EH (cell line): ENCODE measurements at regions not wholly inside any gene's neighbourhood (a gene's known extent, or its start where the extent isn't known, plus 50 kb on each side); places are given as distances from the start of the nearest gene placed in this dataset.

Source experiments
- DNase-seq: peaks from one replicate; pipeline ENCODE4 v3.0.0-alpha.2; 2015; ENCODE audit warnings: low read depth

- no peak for DNase-seq
These were observed 360.9 kb downstream of the GPAM start for GRCh38 chr10:111822661-111823060.

GRCh38 chr10:111824128-111824527 is 359.4 kb downstream of the GPAM start:
- DNase-seq: no peak

- no peak for DNase-seq
These were observed 353.2 kb downstream of the GPAM start for GRCh38 chr10:111830359-111830758.

- DNase-seq: no peak
These were observed 352.5 kb downstream of the GPAM start for GRCh38 chr10:111831058-111831457.

- DNase-seq: no peak
These were observed 350.3 kb downstream of the GPAM start for GRCh38 chr10:111833251-111833650.

- DNase-seq: peak; percentile 21
These were observed 348.0 kb downstream of the GPAM start for GRCh38 chr10:111835574-111835973.

- DNase-seq: no peak
These were observed 347.5 kb downstream of the GPAM start for GRCh38 chr10:111836064-111836463.

- DNase-seq: no peak
These were observed 347.0 kb downstream of the GPAM start for GRCh38 chr10:111836571-111836970.

- no peak for DNase-seq
These were observed 346.5 kb downstream of the GPAM start for GRCh38 chr10:111837086-111837485.

GRCh38 chr10:111837985-111838384 is 345.6 kb downstream of the GPAM start:
- DNase-seq: no peak

- DNase-seq: no peak
These were observed 343.0 kb downstream of the GPAM start for GRCh38 chr10:111840546-111840945.

- no peak for DNase-seq
These were observed 330.8 kb downstream of the GPAM start for GRCh38 chr10:111852801-111853200.

- DNase-seq: no peak
These were observed 326.9 kb downstream of the GPAM start for GRCh38 chr10:111856631-111857030.

GRCh38 chr10:111865550-111865949 is 318.0 kb downstream of the GPAM start:
- DNase-seq: no peak

- DNase-seq: no peak
These were observed 312.1 kb downstream of the GPAM start for GRCh38 chr10:111871458-111871857.

GRCh38 chr10:111872591-111872990 is 311.0 kb downstream of the GPAM start:
- no peak for DNase-seq

- no peak for DNase-seq
These were observed 310.5 kb downstream of the GPAM start for GRCh38 chr10:111873041-111873440.

GRCh38 chr10:111873621-111874135 is 309.9 kb downstream of the GPAM start:
- DNase-seq: no peak

- DNase-seq: no peak
These were observed 309.0 kb downstream of the GPAM start for GRCh38 chr10:111874576-111874975.

GRCh38 chr10:111875725-111876124 is 307.8 kb downstream of the GPAM start:
- no peak for DNase-seq

- DNase-seq: no peak
These were observed 306.3 kb downstream of the GPAM start for GRCh38 chr10:111877258-111877657.

- DNase-seq: no peak
These were observed 303.6 kb downstream of the GPAM start for GRCh38 chr10:111879969-111880368.

GRCh38 chr10:111885046-111885445 is 298.5 kb downstream of the GPAM start:
- no peak for DNase-seq

- no peak for DNase-seq
These were observed 297.6 kb downstream of the GPAM start for GRCh38 chr10:111885919-111886318.

- no peak for DNase-seq
These were observed 296.3 kb downstream of the GPAM start for GRCh38 chr10:111887266-111887665.
